Right cardiac atrium (tissue), 5 donors: ENCODE measurements at regions not wholly inside any gene's neighbourhood (a gene's known extent, or its start where the extent isn't known, plus 50 kb on each side); places are given as distances from the start of the nearest gene placed in this dataset.

Experiments
- ATAC-seq, 2 donors: fragments of 200-7000 bp; cut with Tn5 transposase; one replicate each; pipeline versions ENCODE4 v1.8.0 to v1.9.1; 2020; ENCODE audit warnings: moderate library complexity in 2 of 2, mild to moderate bottlenecking in 1 of 2
- DNase-seq, 3 donors: peaks; one replicate each; pipeline ENCODE4 v3.0.0-alpha.2; 2020
- H3K27ac ChIP-seq: one replicate; pipeline ENCODE4 v1.5.1; 2013; ENCODE audit warnings: mild to moderate bottlenecking, low read length, control low read depth, moderate library complexity
- H3K27me3 ChIP-seq: one replicate; pipeline ENCODE4 v1.6.1; 2013; ENCODE audit not compliant: control insufficient read depth, insufficient read depth
- H3K4me1 ChIP-seq: one replicate; pipeline ENCODE4 v1.6.1; 2013; ENCODE audit warnings: low read length; ENCODE audit not compliant: control insufficient read depth, insufficient read depth
- H3K4me3 ChIP-seq: one replicate; pipeline ENCODE4 v1.5.1; 2013; ENCODE audit warnings: low read length, control low read depth
- H3K9me3 ChIP-seq: one replicate; pipeline ENCODE4 v1.6.1; 2013; ENCODE audit warnings: low read length; ENCODE audit not compliant: control insufficient read depth
- WGBS: extraction: QIAGEN DNeasy Blood & Tissue Kit; methylation state at CpG from one replicate; pipeline ENCODE4 v1.1.7; 2013; 5-methylcytosine and 5-hydroxymethylcytosine counted together
- intact Hi-C, 4 donors: fragments of 100-400 bp; cut with DNase I; formaldehyde crosslinking; loops; one replicate each; pipeline versions ENCODE4 v1.11.0 to v1.14.0; 2022 to 2023
- donor health status: healthy with polysubstance abuse.
- donor health status: DM: no; HTN: yes; CAD: no.
- donor health status: DM: no; HTN: no; CAD: no.
- donor health status: DM: no; HTN: yes; CAD: no; lungs with severe emphysema.
- donor health status: DM: yes; HTN: yes; CAD: no.

DNA sequence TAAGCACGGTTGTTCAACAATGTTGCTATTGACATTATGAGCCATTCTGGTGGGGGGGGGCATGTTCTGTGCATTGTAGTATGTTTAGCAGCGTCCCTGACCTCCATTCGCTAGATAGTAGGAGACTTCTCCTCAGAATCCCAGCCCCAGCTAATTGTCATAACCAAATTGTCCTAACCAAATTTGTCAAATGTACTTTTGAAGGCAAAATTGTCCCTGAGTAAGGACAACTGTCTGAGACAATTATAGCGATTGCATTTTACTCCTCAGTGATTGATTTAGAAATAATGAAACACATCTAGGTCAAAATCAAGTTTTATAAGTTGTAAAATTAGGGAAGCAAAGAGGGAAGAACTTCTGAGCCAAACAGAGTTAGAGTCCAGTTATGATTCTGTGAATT lies 541.8 kb upstream of the CHORDC1 start:
- WGBS, result 89% methylated on average over 4 of the region's 4 CpGs
- Histone ChIP-seq H3K27me3 (no peaks in the 10 kb centered on the region), H3K27ac (no peak overlapping the region), H3K9me3 (no peaks in the 10 kb centered on the region), H3K4me1 (no peaks in the 10 kb centered on the region), H3K4me3 (no peak overlapping the region)
- DNase-seq (no peak), ATAC-seq (no peak)
- intact Hi-C loops, result no loop called here

DNA sequence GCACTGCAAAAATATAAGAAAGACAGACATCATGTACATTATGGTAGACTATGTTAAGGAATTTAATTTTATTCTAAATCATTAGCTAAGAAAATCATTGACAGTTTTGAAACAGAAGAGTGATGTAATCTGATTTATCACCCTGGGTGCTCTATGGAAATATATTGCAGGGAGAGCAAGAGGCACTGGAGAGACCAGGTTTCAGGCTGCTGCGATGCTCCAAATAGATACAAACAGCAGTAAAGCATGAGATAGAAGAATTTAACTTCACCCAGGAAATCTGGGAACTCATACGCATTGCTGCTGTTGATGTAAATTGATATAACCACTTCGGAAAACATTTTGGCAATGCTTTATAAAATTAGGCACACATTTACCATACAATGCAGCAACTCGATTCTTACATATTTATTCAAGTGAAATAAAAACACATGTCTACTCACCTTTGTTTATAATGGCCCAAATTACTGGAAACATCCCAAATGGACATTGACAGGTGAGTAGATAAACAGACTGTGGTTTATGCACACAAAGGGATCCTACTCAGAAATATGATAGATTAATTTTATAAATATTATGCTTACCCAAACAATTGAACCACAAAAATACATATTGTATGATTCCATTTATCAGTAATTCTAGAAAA lies 535.1 kb upstream of the CHORDC1 start:
- Histone ChIP-seq H3K4me3 (no peak overlapping the region), H3K4me1 (no peaks in the 10 kb centered on the region), H3K27ac (no peak overlapping the region), H3K27me3 (no peaks in the 10 kb centered on the region), H3K9me3 (no peaks in the 10 kb centered on the region)
- 79% methylated on average over 4 of the region's 4 CpGs for WGBS
- ATAC-seq (no peak), DNase-seq (no peak)
- intact Hi-C loops, result no loop called here

DNA sequence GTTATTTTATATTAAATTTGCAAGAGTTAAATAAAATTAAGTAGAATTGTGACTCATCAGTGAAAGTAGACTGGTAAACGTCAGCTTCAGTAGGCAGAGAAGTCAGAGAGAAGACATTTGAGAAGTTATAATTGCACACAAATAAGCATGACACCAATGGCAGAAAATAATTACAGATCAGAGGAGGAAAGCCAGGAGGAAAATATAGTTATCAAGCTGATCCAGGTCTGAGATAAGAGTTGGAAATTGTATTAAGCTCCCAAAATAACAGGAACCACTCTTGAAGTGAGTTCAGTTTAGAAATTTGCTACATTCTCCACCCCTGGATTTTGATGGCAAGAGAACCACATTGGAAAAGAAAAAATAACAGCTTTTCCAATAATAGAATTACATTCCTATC lies 533.8 kb upstream of the CHORDC1 start:
- ATAC-seq, result no peak
- intact Hi-C loops, result no loop called here
- 39% methylated on average over 1 of the region's 1 CpG for WGBS
- Histone ChIP-seq H3K9me3 (no peaks in the 10 kb centered on the region), H3K27me3 (no peaks in the 10 kb centered on the region), H3K4me3 (no peak overlapping the region), H3K4me1 (no peaks in the 10 kb centered on the region), H3K27ac (no peak overlapping the region)
- DNase-seq, result no peak

- ATAC-seq (no peak), DNase-seq (no peak)
- Histone ChIP-seq H3K9me3 (no peaks in the 10 kb centered on the region), H3K4me1 (no peaks in the 10 kb centered on the region), H3K27me3 (no peaks in the 10 kb centered on the region), H3K4me3 (no peak overlapping the region), H3K27ac (no peak overlapping the region)
- intact Hi-C loops, result no loop called here
- 39% methylated on average over 1 of the region's 1 CpG for WGBS
Observed at GRCh38 chr11:90753546-90753945, 530.7 kb upstream of the CHORDC1 start.

- intact Hi-C loops, result no loop called here
- Histone ChIP-seq H3K4me1 (no peaks in the 10 kb centered on the region), H3K9me3 (no peaks in the 10 kb centered on the region), H3K27ac (no peak overlapping the region), H3K27me3 (no peaks in the 10 kb centered on the region), H3K4me3 (no peak overlapping the region)
- ATAC-seq (no peak), DNase-seq (no peak)
- 60% methylated on average over 2 of the region's 2 CpGs for WGBS
Observed at GRCh38 chr11:90747057-90747456, 524.2 kb upstream of the CHORDC1 start.

DNA sequence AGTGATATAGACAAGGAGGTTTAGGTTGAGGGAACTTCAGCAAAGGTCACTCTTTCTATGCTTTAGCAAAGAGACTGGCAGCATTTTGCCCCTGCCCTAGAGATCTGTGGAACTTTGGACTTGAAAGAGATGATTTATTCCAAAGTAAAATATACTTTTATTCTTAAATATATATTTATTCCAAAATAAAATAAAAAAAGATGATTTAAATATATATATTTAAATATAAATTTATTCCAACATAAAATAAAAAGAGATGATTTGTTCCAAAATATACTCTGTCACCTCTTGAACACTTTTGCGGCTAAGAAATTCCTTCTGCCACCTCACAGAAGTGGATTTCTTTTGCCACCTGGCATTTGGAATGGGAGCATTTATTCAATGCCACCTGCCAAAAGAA lies 521.3 kb upstream of the CHORDC1 start:
- ATAC-seq, result no peak
- 65% methylated on average over 1 of the region's 1 CpG for WGBS

DNA sequence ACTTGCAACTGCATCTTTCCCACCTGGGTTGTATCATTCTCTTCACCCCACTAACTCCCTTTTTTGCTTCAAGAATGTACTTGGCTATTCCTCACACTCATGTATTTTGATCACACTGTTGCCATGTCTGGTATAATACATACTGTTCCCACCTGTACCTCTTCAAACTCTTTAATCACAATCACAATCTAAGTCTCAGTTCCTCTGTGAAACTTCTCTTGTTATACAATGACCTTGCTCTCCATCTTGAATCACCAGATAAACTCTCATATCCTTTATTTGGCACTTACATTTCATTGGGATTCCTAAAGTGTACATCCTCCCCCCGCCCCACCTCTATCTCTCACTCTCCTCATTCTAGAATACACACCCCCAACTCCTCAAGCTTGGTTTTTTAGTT lies 516.0 kb upstream of the CHORDC1 start:
- H3K27ac ChIP-seq, result no peak overlapping the region
- no peaks in the 10 kb centered on the region for H3K4me1 ChIP-seq
- intact Hi-C loops, result no loop called here
- WGBS, result 75% methylated on average over 1 of the region's 1 CpG
- H3K4me3 ChIP-seq, result no peak overlapping the region
- no peaks in the 10 kb centered on the region for H3K27me3 ChIP-seq
- ATAC-seq, result no peak
- DNase-seq, result no peak
- no peaks in the 10 kb centered on the region for H3K9me3 ChIP-seq

More for the DNA sequence above, 521.3 kb upstream of the CHORDC1 start:
- intact Hi-C loops, result no loop called here
- Histone ChIP-seq H3K4me3 (no peak overlapping the region), H3K9me3 (no peaks in the 10 kb centered on the region), H3K27me3 (no peaks in the 10 kb centered on the region), H3K27ac (no peak overlapping the region), H3K4me1 (no peaks in the 10 kb centered on the region)
- no peak for DNase-seq

DNA sequence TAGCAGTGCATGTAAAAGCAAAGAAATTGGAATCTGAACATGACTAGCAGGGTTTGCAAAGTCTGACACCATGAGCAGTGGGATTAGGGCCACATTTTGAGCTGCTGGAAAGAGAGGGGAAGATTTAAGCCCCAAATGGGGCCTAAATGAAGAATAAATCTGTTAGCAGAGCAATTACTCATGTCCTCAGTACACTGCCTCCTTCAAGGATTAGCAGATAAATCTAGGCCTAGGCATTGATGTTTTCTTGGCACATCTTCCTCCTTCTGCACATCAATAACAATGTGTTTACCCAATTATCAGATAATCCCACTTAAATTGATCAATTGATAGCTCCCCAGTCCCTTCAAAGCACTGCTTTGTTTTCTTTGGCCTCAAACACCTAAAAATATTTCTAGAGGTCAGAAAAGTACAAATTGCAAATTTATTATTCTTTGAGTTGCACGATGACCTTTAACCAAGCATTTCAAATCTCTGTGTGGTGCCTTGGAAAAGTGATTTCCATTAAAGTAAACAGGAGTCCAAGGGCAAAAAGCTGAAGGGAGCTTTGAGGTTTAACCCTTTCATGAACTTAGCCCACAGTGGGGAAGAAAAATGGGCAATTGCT lies 514.7 kb upstream of the CHORDC1 start:
- 16% methylated on average over 1 of the region's 1 CpG for WGBS
- ATAC-seq, result no peak

DNA sequence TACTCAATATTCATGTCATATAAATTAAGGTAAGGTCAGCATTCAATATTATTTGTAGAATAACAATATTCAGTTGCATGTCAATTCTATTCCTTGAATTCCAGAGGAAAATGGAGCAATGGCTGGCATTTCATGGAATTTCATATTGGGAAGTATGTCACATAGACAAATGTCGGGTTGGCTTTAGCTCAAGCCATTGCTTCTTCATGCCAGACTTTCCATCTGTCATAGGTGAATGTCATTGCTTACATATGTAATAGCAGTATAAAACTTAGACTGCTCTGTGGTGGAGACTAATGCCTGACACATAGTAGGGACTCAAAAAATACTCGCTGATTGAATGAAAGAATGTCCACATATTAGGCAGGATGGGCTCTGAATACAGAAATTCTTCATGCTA lies 509.6 kb upstream of the CHORDC1 start:
- intact Hi-C loops, result no loop called here
- 84% methylated on average over 2 of the region's 2 CpGs for WGBS

More for the DNA sequence above, 514.7 kb upstream of the CHORDC1 start:
- no peak overlapping the region for H3K4me3 ChIP-seq
- H3K4me1 ChIP-seq, result no peaks in the 10 kb centered on the region
- no peaks in the 10 kb centered on the region for H3K27me3 ChIP-seq
- intact Hi-C loops, result no loop called here
- H3K27ac ChIP-seq, result no peak overlapping the region
- DNase-seq, result no peak
- no peaks in the 10 kb centered on the region for H3K9me3 ChIP-seq

DNA sequence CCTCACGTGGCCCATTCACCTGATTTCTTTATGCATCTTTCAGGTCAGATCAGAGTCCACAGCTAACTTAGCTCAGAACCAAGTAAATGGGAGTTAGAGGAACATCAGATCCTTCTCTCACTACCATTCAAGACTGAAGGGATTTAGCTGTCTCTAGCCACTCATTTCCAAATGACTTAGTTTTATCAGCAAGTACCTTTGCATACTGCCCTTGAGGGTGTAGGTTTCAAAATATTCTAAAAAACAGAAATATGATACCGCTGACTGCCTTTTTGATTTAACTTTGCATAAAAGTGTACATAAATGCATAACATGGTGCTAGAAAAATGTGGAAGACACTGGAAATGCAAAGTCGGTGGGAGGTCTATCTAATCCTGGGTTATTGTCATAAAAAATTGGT lies 500.6 kb upstream of the CHORDC1 start:
- no peak for ATAC-seq
- WGBS, result 92% methylated on average over 3 of the region's 3 CpGs

More for the DNA sequence above, 509.6 kb upstream of the CHORDC1 start:
- Histone ChIP-seq H3K27me3 (no peaks in the 10 kb centered on the region), H3K4me1 (no peaks in the 10 kb centered on the region), H3K27ac (no peak overlapping the region), H3K9me3 (no peaks in the 10 kb centered on the region), H3K4me3 (no peak overlapping the region)
- ATAC-seq, result no peak
- no peak for DNase-seq

DNA sequence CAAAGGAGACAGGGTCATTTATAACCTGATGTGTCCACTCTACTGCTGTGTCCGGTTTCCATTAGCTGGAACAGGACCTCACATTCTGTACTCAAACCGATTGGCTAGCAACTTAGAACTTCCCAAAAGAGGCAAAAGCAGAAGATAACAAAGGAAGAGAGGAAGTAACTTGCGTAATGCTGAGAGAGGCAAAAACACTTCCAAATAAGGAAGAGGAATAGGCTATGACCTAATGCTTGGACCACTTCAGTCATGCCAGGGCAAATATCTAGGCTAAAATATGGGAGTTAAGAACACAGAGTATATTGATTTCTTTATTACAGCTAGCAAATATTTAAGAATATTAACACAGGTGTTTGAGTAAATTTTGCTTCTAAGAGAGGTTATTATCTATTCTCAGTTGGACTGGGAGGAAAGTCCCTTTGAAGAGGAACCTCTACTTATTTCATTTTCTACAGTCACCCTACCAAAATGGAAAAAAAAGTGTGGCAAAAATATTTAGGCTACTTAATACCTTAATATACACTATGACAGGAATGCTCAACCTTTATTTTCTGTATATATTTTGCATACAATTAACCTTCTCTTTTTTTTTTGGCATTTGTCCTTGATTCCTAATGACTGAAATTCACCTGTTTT lies 499.8 kb upstream of the CHORDC1 start:
- 70% methylated on average over 3 of the region's 3 CpGs for WGBS
- no peak overlapping the region for H3K4me3 ChIP-seq
- H3K27me3 ChIP-seq, result no peaks in the 10 kb centered on the region
- intact Hi-C loops, result no loop called here
- DNase-seq (no peak), ATAC-seq (no peak)
- H3K27ac ChIP-seq, result no peak overlapping the region
- no peaks in the 10 kb centered on the region for H3K4me1 ChIP-seq
- H3K9me3 ChIP-seq, result no peaks in the 10 kb centered on the region

More for the DNA sequence above, 500.6 kb upstream of the CHORDC1 start:
- Histone ChIP-seq H3K27ac (no peak overlapping the region), H3K9me3 (no peaks in the 10 kb centered on the region), H3K4me3 (no peak overlapping the region), H3K27me3 (no peaks in the 10 kb centered on the region), H3K4me1 (no peaks in the 10 kb centered on the region)
- DNase-seq, result no peak
- intact Hi-C loops, result no loop called here
